Body of pancreas (tissue), 4 donors: ENCODE measurements at regions not wholly inside any gene's neighbourhood (a gene's known extent, or its start where the extent isn't known, plus 50 kb on each side); places are given as distances from the start of the nearest gene placed in this dataset.
"Not testable (repeated sequence)": the region's sequence is repeated elsewhere in the genome, so short reads cannot be mapped to it uniquely, and the experiment has no call there.

Experiments used
- ATAC-seq: fragments of 150-250 bp; one replicate; pipeline ENCODE4 v1.9.1; 2016
- DNase-seq, 4 donors: peaks; one replicate each; pipeline ENCODE4 v3.0.0-alpha.2; 2019
- H3K27ac ChIP-seq, 4 donors: fragments of 200-600 bp; sonication (generic); 1 replicate in 3 of 4; 2 replicates in 1 of 4; pipeline versions ENCODE4 v1.5.1 to v1.6.1; 2016 to 2019; ENCODE audit warnings: mild to moderate bottlenecking in 1 of 4, mixed read lengths in 1 of 4, moderate library complexity in 1 of 4
- H3K27me3 ChIP-seq, 2 donors: fragments of 200-600 bp; sonication (generic); one replicate each; pipeline ENCODE4 v1.6.0; 2016; ENCODE audit warnings: mild to moderate bottlenecking in 1 of 2
- H3K36me3 ChIP-seq, 2 donors: fragments of 200-600 bp; sonication (generic); replicated peaks in 1 of 2; 2 replicates each; pipeline ENCODE4 v1.5.1; 2016; ENCODE audit warnings: low read depth in 2 of 2; ENCODE audit not compliant: insufficient read depth in 1 of 2
- H3K4me1 ChIP-seq: fragments of 200-600 bp; sonication (generic); one replicate; pipeline ENCODE4 v1.6.0; 2016
- H3K4me3 ChIP-seq, 2 donors: fragments of 200-600 bp; sonication (generic); 1 replicate in 1 of 2; 2 replicates in 1 of 2; pipeline ENCODE4 v1.5.1; 2016 to 2019
- H3K9me3 ChIP-seq, 3 donors: fragments of 200-600 bp; sonication (generic); 1 replicate in 2 of 3; 2 replicates in 1 of 3; pipeline ENCODE4 v1.5.1; 2016
- CTCF ChIP-seq, 7 experiments: fragments of 450-650 bp in 4 of 7; fragments of 200-600 bp in 3 of 7; sonication (generic) in 3 of 7; IDR thresholded peaks; one replicate each; pipeline ENCODE4 v1.5.1; 2016 to 2019; ENCODE audit warnings: antibody characterized with exemption in 7 of 7
- POLR2A ChIP-seq, 3 donors: fragments of 450-650 bp; IDR thresholded peaks; one replicate each; pipeline ENCODE4 v1.6.1; 2016; ENCODE audit warnings: antibody characterized with exemption in 3 of 3, mild to moderate bottlenecking in 2 of 3
- WGBS, 2 donors: methylation state at CpG; one replicate each; pipeline ENCODE4 v1.1.5; 2017; 5-methylcytosine and 5-hydroxymethylcytosine counted together
- intact Hi-C: fragments of 100-400 bp; cut with DNase I; formaldehyde crosslinking; loops from one replicate; pipeline ENCODE4 v1.15.1; 2023

GRCh38 chr10:30133198-30133597 lies 73.8 kb upstream of the JCAD start:
- WGBS, 2 donors = 70 to 91% methylated on average over 1 of the region's 1 CpG
- intact Hi-C loops = no loop called here
- Histone ChIP-seq H3K9me3 (no peaks in the 10 kb centered on the region), H3K4me1 (no peaks in the 10 kb centered on the region), H3K36me3 (no peaks in the 10 kb centered on the region), H3K27ac (no peak overlapping the region), H3K27me3 (no peaks in the 10 kb centered on the region), H3K4me3 (no peak overlapping the region)
- TF ChIP-seq CTCF (IDR thresholded peaks at IDR 0.05) (no peak), POLR2A (IDR thresholded peaks at IDR 0.05) (no peak)
- DNase-seq (no peak), ATAC-seq (no peak)

- H3K9me3 ChIP-seq, H3K36me3 ChIP-seq, H3K4me3 ChIP-seq, H3K27ac ChIP-seq, intact Hi-C loops, DNase-seq, H3K27me3 ChIP-seq, H3K4me1 ChIP-seq, ATAC-seq: not testable (repeated sequence)
- 82 to 91% methylated on average over 13 of the region's 13 CpGs for WGBS, 2 donors
These were observed 72.0 kb upstream of the JCAD start for GRCh38 chr10:30131369-30131768.

GRCh38 chr10:30129326-30129725 lies 69.9 kb upstream of the JCAD start:
- H3K36me3 ChIP-seq, ATAC-seq, intact Hi-C loops, H3K4me3 ChIP-seq, H3K4me1 ChIP-seq, DNase-seq, H3K27me3 ChIP-seq, H3K27ac ChIP-seq, H3K9me3 ChIP-seq: not testable (repeated sequence)
- 75 to 85% methylated on average over 8 of the region's 8 CpGs for WGBS, 2 donors

GRCh38 chr10:30127120-30127541 lies 67.7 kb upstream of the JCAD start:
- Histone ChIP-seq H3K4me1 (no peaks in the 10 kb centered on the region), H3K36me3 (no peaks in the 10 kb centered on the region), H3K4me3 (no peak overlapping the region), H3K27me3 (no peaks in the 10 kb centered on the region), H3K27ac (no peak overlapping the region), H3K9me3 (no peaks in the 10 kb centered on the region)
- 73 to 78% methylated on average over 10 of the region's 10 CpGs for WGBS, 2 donors
- intact Hi-C loops = no loop called here
- DNase-seq (peak in 1 of 4 donors; percentile 5), ATAC-seq (no peak)
- TF ChIP-seq POLR2A (IDR thresholded peaks at IDR 0.05) = no peak
- no peak for TF ChIP-seq CTCF (IDR thresholded peaks at IDR 0.05)

GRCh38 chr10:30125496-30125895 lies 66.1 kb upstream of the JCAD start:
- H3K36me3 ChIP-seq = no peaks in the 10 kb centered on the region
- H3K27ac ChIP-seq = no peak overlapping the region
- intact Hi-C loops = no loop called here
- H3K4me3 ChIP-seq = no peak overlapping the region
- H3K4me1 ChIP-seq = no peaks in the 10 kb centered on the region
- H3K9me3 ChIP-seq = no peaks in the 10 kb centered on the region
- ATAC-seq (no peak), DNase-seq (no peak)
- H3K27me3 ChIP-seq = no peaks in the 10 kb centered on the region
- TF ChIP-seq POLR2A (IDR thresholded peaks at IDR 0.05) (no peak), CTCF (IDR thresholded peaks at IDR 0.05) (no peak)
- 61 to 73% methylated on average over 2 of the region's 2 CpGs for WGBS, 2 donors

GRCh38 chr10:30124704-30125103 lies 65.3 kb upstream of the JCAD start:
- intact Hi-C loops = no loop called here
- 73% methylated on average over 6 of the region's 6 CpGs for WGBS, 2 donors
- no peak overlapping the region for H3K27ac ChIP-seq
- no peaks in the 10 kb centered on the region for H3K9me3 ChIP-seq
- no peak for DNase-seq
- H3K4me3 ChIP-seq = no peak overlapping the region
- H3K4me1 ChIP-seq = no peaks in the 10 kb centered on the region
- no peak for TF ChIP-seq CTCF (IDR thresholded peaks at IDR 0.05)
- no peak for ATAC-seq
- H3K27me3 ChIP-seq = no peaks in the 10 kb centered on the region
- H3K36me3 ChIP-seq = no peaks in the 10 kb centered on the region
